LNCaP clone FGC (cell line): ENCODE measurements at regions not wholly inside any gene's neighbourhood (a gene's known extent, or its start where the extent isn't known, plus 50 kb on each side); places are given as distances from the start of the nearest gene placed in this dataset.

Experiments
- DNase-seq: peaks from one replicate; pipeline ENCODE4 v3.0.0-alpha.2; 2011; ENCODE audit warnings: low read depth
- H3K4me3 ChIP-seq: 2 replicates; pipeline ENCODE4 v1.5.1; 2011; ENCODE audit warnings: mild to moderate bottlenecking, low read depth, low read length, control low read depth
- TF ChIP-seq, protein P1 (sequence below): IDR thresholded peaks from 2 replicates; pipeline ENCODE4 v1.5.1; 2012; ENCODE audit warnings: mild to moderate bottlenecking; ENCODE audit not compliant: control insufficient read depth, insufficient read depth; ENCODE audit errors: extremely low read depth

DNA sequence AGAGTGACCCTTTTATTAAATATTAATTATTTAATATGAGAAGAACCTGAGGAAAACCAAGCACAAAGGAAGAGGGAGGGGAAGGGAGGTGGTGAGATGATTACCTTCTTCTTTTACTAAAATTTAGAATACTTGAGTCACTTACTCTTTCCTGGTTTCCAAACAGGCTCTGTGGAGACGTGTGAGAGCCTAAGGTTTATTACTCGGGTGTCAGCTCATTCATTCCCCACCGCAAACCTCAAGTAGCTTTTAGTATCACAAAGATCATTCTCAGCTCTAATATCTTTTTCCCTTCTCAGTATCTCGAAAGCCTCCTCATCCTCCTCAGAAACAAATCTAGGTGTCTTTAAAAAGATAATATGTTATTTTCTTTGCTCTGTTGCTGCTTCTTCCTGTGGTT, 497.2 kb upstream of the JARID2 start:
- H3K4me3 ChIP-seq = no peak overlapping the region
- TF ChIP-seq, protein P1, sequence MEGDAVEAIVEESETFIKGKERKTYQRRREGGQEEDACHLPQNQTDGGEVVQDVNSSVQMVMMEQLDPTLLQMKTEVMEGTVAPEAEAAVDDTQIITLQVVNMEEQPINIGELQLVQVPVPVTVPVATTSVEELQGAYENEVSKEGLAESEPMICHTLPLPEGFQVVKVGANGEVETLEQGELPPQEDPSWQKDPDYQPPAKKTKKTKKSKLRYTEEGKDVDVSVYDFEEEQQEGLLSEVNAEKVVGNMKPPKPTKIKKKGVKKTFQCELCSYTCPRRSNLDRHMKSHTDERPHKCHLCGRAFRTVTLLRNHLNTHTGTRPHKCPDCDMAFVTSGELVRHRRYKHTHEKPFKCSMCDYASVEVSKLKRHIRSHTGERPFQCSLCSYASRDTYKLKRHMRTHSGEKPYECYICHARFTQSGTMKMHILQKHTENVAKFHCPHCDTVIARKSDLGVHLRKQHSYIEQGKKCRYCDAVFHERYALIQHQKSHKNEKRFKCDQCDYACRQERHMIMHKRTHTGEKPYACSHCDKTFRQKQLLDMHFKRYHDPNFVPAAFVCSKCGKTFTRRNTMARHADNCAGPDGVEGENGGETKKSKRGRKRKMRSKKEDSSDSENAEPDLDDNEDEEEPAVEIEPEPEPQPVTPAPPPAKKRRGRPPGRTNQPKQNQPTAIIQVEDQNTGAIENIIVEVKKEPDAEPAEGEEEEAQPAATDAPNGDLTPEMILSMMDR = no peak
- DNase-seq = no peak

DNA sequence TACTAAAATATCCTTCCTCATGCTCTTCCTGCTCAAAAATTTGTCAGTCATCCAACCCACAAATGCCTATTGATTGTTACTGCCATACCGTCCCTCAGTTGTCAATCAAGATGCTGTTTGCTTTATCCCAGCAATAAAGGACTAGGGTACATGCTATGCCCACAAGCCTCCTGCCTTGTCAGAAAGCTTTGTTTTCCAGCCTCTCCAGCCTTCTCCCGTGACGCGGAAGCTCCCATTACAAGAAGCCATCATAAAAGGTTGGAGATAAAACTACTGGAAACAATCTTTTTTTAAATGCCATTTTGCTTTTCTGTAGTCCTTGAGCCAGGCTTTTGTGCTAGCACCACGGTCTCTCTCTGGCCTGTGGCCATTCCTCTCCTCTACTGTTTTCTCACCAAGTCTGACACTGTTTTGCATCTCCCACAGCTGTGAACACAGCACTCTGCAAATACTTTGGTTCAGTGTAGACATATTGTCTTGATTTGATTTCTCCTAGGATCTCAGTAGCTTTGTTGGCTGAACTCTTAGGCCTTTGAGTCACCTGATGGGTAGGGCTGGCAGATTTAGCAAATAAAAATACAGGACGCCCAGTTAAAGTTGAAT, 495.7 kb upstream of the JARID2 start:
- no peak for DNase-seq
- H3K4me3 ChIP-seq = no peak overlapping the region
- TF ChIP-seq, protein P1 = no peak

DNA sequence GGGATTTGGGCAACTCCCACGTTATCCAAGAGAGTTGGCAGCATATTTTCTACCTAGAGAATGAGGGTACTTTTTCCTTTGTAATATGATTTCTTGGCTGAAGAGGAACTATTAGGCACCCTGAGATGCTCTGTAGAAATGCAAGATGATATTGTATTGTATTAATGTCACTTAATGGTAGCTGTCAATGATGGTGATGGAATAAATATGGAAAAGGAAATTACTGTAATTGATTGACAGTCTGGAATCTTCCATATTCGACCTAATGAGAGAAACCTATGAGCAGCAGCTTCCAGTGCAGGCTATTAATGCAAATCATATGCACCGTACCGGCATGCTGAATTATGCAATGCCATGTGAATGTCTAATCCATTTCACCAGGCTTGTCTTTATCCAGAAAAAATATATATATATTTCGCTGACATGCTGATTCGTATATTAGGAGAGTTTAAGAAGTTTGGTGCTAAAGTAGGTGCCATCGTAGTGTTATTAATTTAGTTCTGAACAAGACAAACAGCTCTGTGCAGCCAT, 494.2 kb upstream of the JARID2 start:
- TF ChIP-seq, protein P1 = no peak
- no peak overlapping the region for H3K4me3 ChIP-seq
- no peak for DNase-seq

DNA sequence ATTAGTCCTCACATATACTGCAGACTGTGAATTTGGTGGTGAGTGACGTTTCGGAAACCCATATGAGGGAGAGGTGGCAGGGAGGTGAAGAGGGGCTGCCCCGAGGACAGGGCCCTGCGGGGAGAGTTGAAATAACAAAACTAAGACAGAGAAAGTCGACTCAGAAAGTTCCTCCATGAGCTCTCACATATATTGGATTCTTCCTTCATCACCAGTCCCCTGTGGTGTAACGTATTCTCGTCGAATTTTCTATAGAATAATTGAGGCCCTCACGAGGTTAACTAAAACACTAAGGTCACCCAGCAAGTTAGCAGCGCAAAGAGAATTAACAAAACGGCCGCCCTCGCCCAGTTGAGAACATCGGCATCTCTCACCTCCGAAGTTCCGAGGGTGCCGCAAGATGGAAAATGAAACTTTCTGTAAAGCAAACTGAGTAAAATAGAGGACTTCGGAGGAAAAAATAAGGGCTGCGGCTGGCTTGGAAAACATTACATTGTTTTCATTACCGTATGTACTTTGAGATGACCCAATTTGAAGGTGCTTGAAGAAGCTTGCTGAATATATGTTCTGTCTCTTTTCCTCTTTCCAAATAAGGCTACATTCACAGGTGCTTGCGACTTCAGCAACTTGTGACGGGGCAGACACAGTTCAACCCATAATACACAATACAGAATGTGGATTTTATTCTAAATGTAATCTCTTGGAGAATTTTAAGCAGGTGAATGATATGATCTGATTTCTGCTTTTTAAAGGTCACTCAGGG, 490.9 kb upstream of the JARID2 start:
- no peak for DNase-seq
- no peak overlapping the region for H3K4me3 ChIP-seq
- TF ChIP-seq, protein P1 = no peak

DNA sequence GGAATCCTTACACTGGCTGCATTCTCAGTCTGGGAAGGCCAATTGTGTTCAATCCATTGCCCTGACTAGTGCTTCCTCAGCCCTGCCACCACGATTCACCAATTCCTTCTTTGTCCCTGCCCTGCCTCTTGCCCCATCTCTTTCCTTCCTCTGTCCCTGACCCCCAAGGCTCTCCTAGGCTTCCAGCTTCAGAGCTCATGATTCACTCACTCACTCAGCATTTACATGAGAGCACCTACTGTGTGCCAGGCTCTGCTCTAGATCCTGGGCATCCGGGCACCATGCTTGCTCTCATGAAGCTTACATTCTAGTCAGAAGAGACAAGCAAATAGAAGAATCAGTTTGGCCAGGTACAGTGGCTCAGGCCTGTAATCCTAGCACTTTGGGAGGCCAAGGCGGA, 489.5 kb upstream of the JARID2 start:
- no peak overlapping the region for H3K4me3 ChIP-seq
- no peak for DNase-seq
- TF ChIP-seq, protein P1 = no peak

DNA sequence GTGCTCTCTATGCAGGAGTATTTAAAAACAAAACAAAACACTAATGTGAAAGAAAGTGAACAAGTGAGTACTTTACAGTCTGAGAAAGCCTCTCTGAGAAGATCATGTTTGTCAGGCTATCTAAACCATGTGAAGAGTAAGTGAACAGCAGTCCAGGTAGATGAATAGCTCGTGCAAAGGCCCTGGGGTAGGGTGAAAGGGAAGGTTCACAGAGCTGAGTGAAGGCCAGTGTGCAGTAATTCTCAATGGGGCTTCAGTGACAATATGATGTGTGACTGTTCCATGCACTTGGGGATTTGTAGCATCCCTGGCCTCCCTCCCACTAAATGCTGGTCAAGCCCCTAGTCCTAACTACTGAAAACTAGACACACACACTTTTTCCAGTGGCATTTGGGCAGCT, 488.9 kb upstream of the JARID2 start:
- no peak for DNase-seq
- H3K4me3 ChIP-seq = no peak overlapping the region
- TF ChIP-seq, protein P1 = no peak
